ENCODE measurements at regions not wholly inside any gene's neighbourhood (a gene's known extent, or its start where the extent isn't known, plus 50 kb on each side); places are given as distances from the start of the nearest gene placed in this dataset.
"Not testable (repeated sequence)": the region's sequence is repeated elsewhere in the genome, so short reads cannot be mapped to it uniquely, and the experiment has no call there.

DNA sequence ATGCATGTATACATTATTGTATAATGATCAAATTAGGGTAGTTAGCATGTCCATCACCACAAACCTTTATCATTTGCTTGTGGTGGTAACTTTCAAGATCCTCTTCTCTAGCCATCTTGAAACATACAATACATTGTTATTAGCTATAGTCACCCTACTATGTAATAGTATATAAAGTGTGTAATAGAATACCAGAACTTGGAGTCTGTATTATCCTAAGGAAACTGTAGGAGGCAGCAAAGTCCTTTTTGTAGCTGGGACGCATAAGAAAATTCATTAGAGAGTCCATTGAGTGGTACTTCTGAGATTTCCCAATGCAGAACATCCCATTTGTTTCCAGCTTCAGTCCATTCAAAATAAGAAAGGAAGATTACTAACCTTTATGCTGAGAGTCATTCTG lies 325.9 kb upstream of the LRFN5 start:
- no peak for DNase-seq

DNA sequence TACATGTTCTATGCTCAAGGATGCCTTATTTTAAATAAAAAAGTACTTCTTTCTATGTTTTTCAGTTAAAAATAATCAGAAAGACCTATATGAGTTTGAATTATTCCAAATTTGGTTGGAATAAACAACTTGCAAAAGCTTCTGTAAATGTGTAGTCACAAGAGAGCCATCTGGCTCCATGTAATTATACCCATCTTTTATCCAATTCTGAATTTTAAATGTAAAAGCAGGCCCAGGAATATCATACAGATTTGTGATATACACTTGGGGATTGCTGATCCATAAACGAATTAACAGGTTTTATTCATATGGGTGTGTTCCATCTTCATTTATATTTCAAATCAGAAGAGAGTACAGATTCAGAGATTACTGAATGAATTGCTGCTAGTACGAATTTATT lies 329.2 kb upstream of the LRFN5 start:
- DNase-seq: no peak

DNA sequence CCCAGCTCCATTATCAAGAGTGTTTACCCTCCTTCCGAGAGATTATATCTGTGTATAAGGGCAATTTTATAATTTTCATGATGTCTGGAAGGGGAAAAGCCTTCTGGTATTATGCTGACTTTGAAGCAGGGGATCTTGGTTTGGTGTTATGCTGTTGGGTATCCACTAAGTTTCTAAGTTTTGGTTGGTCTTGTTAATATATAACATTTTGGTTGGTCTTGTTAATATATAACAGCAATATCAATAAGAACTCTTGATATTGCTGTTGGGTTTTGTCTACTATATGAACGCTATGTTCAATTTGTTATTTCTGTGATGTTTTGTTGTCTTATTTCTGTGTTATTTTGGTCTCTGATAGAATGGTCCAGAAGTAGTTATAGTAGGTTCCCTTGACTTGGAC lies 349.2 kb upstream of the LRFN5 start:
- no peak for DNase-seq

DNA sequence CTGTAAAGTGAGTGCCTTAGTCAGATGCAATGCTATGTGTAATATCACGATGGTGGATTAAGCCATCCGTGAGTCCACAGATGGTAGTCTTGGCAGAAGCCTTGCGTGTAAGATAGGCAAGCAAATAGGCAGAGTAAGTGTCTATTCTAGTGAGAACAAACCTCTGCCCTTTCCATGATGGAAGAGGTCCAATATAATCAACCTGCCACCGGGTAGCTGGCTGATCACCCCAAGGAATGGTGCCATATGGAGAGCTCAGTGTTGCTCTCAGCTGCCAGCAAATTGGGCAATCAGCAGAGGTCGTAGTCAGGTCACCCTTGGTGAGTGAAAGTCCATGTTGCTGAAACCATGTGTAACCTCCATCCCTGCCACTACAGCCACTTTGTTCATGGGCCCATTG lies 371.2 kb upstream of the LRFN5 start:
- no peak for DNase-seq

DNA sequence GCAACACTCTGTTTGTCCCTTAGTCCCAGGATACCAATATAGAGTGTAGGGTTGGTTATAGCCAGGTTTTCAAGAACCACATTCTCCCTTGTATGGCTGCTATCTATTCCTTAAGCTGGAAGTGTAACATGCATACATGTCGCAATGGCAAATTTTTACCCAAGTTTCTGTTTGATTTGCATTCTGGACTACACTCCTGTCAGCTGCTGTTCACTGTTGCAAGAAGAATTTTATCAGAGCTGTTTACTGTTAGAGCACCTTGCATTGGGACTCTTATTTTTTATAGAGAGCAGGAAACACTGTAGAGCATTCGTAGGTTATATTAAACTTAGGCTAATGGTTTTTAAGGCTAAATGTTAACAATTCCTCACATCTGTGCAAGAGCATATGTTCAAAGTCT lies 376.0 kb upstream of the LRFN5 start:
- no peak for DNase-seq

DNA sequence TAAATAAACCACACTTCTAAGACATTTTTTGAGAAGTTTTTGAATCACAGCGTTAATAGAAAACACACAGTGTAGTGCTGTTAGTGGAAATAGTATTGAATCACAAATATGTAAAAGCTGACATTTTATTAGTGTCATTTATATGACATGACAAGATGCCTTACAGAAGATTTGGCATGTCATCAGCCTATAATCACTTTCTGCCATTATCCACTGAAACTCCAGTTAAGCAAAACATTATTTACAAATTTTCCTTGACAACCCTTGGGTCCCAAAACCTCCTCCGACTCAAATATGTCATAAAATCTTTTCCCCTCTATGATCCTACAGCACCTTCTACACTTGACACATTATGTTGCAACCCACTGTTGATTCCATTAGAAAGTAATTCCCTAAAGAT lies 376.9 kb upstream of the LRFN5 start:
- DNase-seq: no peak

DNA sequence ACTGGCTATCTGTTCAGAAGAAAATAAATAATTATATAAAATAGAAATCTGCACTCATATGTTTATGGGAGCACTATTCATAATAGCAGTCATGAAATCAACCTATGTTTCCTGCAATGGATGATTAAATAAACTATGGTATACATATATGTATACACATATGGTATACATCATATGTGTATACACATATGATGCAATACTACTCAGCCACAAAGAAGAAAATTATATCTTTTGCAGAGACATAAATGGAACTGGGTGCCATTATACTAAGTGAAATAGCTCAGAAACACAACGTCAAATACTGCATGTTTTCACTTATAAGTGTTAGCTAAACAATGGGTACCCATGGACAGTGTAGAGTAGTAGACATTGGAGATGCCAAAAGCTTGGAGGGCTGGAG lies 381.2 kb upstream of the LRFN5 start:
- no peak for DNase-seq

DNA sequence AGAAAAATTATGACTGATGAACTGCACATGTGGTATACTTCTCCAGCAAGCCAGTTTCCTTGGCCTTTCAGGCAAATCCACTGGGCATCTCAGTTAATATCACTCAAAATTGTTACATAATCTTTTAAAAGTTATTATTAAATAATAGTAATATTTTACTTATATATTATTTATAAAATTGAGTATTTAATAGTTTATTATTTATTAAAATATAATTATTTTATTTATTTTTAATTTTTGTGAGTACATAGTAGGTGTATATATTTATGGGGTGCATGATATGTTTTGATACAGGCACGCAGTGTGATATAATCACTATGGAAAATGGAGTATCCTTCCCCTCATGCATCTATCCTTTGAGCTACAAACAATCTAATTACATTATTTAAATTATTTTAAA lies 384.1 kb upstream of the LRFN5 start:
- DNase-seq: no peak

DNA sequence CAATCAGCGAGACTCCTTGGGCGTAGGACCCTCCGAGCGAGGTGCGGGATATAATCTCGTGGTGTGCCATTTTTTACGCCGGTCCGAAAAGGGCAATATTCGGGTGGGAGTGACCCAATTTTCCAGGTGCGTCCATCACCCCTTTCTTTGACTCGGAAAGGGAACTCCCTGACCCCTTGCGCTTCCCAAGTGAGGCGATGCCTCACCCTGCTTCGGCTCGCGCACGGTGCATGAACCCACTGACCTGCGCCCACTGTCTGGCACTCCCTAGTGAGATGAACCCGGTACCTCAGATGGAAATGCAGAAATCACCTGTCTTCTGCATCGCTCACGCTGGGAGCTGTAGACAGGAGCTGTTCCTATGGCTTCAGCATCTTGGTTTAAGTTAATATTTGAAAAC lies 391.7 kb upstream of the LRFN5 start:
- not testable (repeated sequence) for DNase-seq

DNA sequence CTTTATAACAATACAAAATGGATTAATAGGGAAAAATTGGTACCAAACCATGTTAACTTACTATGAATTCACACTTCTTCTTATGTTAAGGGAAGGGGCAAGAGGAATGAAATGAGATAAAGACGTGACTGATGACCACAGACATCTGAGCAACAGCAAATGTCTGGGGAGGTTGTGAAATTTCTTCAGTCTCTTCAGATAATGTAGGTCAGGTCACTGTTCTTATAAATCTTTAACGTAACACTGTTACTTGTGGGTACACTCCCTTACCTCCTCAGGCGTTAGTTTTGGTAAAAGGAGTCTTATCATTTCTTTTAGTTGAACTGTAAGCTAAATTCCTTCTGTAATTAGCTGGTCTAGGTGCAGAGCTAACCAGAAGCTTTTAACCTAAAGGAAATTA lies 405.0 kb upstream of the LRFN5 start:
- no peak for DNase-seq

DNA sequence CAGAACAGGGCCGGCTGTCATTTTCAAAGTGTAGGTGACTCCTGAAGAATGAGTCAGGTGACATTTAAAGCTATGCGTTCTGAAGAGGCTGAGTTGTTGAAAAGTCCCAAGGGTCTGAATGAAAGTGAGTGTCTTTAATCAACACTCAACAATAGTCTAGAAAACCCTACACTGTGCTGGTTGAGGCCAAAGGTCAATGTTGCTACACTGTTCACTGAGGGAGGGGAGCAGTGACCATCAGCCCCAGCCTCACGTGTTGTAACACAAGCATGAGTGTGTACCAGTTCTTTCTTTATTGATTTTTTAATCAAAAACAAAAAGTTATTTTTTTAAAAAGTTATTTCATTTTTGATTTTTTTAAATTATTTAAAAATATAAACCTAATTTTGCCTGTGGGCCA lies 418.8 kb upstream of the LRFN5 start:
- no peak for DNase-seq

DNA sequence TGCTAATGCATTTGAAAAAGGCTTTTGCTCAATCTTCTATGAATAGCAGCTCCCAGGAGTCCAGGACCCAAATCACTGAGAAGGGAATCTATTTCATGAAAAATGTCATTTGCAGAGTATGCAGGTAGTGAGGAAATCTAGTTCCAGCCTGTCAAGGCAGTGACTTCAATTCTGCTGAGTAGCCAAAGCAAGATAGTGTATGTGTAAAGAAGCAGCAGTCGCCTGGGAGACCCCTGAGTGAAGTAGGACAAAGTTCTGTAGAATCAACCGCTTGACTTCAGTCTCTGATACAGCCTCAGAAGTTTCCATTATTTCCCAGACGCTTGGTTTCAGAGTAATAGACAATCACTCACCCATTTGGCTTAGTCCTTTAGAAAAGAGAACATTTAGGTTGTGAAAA lies 435.6 kb upstream of the LRFN5 start:
- no peak for DNase-seq

DNA sequence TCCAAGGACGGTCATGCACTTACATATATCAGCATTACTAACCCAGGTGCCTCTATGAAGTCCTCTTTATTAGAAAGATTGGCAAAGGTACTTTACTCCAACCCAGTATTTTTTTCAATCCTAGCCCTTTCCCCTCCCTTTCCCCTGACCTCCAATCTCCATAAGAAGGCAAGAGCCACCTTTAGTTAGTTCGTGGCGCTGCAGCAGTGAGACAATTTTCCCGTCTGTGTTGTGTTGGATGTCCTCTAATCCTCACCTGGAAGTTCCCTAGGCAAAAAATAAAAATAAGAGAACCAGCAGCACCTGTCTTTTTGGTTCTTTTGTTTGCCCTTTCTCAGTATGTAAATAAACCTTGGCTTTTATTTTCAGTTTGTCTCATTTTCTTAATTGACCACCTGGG lies 439.6 kb upstream of the LRFN5 start:
- DNase-seq: no peak

DNA sequence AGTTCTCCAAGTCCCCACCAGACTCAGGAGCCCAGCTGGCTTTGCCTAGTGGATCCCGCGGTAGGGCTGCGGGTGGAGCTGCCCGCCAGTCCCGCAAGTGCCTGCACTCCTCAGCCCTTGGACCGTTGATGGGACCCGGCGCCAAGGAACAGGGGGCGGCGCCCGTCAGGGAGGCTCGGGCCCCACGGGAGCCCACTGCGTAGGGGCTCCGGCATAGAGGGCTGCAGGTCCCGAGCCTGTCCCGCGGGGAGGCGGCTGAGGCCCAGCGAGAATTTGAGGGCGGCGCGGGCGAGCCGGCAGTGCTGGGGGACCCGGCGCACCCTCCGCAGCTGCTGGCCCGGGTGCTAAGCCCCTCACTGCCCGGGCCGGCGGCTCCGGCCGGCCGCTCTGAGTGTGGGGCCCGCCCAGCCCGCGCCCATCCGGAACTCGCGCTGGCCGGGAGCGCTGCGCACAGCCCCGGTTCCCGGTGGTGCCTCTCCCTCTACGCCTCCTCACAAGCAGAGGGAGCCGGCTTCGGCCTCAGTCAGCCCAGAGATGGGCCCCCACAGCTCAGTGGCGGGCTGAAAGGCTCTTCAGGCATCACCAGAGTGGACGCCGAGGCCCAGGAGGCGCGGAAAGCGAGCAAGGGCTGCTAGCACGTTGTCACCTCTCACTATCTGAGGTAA lies 452.4 kb upstream of the LRFN5 start:
- DNase-seq: no peak

DNA sequence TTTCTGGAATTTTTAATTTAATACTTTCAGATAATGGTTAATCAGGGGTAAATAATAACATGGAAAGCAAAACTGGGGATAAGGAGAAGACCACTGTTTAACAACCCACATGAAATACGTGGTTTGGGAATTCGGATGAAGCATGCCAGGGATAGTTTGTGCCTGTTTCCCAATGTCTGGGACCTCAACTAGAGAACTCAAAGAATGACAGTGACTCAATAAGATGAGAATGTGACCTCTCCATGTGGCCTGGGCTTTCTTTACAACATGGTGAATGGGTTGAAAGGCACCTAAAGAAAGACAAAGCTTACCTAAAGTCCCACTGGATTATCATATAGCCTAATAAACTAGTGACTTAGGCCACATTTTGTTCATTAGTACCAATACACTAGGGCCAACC lies 460.3 kb upstream of the LRFN5 start:
- DNase-seq: no peak

DNA sequence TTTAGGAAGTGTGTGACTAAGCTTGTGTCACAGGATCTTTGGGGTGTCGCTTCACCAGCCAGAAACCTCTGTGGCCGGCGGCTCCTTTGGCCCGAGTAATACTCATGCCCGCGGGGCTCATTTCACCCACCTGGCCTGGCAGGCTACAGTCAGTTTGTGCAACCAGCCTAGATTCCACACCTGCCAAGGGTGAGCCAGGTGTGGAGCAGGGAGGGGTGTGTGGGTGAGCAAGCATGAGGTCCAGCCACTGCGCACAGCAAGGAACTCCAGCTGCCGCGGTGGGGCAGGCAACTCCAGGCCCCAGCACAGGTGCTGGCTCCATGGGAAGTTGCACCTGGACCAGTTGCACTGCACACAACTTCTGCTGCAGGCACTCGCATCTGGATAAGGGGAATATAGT lies 462.3 kb upstream of the LRFN5 start:
- no peak for DNase-seq

DNA sequence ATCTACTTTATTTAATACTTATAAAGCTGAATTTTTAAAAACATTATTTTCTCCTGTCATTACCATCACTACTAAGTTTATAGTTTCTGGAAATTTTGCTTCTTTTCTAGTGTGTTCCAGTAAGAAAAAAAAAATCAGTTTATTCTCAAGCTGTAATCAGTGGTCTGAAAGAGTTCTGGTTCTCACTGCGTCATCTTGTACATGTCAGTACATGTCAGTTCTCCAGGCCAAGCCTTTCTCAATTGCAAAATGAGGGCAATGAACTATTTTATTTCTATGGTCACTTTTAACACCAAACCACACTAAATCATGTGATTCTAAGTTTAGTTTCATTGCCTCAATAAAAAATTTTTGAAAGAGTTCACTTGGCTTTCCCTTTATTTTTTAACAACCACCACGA lies 468.9 kb upstream of the LRFN5 start:
- no peak for DNase-seq

DNA sequence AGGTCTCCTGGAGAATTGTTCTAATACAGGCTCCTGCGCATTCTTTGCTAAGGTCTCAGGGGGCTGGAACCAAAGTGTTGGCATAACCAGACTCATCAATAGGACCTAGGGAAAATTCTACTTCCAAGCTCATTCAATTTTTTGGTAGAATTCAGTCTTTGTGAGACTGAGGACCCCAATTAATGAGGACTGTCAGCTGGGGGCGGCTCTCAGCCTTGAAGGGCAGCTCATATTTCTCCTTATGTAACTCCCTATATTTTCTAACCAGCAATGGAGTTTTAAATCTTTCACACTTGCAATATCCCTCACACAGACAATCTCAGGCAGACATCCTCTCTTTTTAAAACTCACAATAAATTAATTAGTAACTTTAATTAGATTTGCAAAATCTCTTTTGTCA lies 476.4 kb upstream of the LRFN5 start:
- DNase-seq: no peak

DNA sequence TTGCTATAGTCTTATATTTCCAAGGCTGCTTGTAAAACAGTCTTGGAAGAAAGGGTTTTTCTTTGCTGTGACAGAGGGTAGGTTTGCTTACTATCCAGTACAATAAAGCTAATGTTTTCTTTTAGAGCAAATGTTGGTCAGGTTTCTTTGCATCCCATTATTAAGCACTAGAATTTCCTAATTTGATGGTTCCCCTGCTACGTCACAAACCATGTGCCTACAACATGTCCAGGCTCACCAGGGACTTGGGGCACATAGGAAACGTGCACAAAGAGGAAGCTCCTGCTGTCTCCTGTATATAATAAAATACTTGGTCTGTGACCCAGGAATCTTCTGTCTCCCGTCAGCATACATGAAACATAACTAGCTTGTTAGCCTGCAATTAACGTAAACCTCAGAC lies 486.3 kb upstream of the LRFN5 start:
- DNase-seq: no peak

DNA sequence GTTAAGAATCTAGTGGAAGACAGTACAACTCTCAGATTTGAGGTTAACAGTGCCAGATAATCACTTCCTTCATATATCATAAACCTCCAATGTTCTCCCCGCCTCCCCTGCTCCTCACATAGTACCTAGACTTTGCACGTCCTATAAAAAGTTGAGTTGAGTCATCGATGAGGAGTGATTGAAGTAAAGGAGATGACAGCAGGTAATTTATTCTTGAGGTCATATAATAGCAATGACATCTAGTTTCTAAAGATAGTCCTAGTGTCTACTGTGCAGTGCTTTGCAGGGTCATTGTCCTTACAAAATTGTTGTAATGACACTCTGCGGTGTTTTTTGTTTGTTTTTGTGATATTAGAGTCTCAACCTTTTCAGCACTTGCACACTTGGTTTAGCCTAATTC lies 510.5 kb upstream of the LRFN5 start:
- no peak for DNase-seq

DNA sequence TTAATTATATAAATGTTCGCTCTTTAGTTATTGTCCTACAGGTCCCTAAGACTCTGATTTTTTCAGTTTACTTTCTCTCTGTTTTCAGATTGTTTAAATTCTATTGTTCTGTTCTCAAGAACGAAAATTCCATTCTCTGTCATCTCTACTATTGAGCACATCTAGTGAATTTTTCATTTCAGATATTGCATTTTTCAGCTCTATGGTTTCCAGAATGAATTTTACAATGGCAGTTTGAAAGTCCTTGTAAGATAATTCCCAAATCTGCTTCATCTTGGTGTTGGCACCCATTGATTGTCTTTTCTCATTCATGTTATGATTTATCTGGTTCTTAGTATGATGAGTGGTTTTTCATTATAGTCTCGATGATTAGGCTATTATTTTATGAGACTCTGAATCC lies 519.6 kb upstream of the LRFN5 start:
- no peak for DNase-seq

DNA sequence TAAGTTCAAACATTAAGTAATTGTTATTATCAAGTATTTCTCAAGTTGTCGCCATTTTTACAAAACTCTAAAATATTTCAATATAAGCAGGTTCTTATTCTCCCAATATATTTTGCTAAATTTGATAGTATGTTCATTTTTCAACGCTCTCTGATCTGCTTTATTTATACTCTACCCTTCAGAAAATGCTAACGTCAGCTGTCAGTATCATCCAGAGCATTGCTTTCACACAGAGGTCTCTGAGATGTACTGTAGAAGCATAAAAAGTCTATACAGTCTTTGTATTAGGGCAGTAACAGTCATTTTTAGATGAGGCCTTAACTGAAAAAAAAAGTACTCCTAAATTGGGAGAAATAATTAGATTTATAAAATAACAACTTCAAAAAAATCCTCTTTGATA lies 533.1 kb upstream of the LRFN5 start:
- no peak for DNase-seq

DNA sequence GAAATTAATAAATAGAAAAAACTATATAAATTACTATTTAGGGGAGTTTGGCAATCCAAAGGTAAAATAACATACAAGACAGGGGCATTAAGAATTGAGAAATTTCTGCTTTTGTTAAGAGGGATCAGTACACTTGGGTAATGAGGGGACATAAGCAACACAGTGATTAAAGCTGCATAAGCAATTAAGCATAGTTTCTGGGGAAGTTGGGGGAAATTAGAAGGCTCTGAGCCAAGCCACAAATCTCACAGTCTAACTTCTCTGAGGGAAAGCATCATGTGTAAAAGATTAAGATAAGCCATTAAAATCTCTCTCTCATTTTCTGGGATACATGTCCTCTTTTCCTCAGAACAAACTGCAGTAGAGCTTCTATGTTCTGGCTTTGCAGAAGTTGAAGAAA lies 533.9 kb upstream of the LRFN5 start:
- DNase-seq: no peak

DNA sequence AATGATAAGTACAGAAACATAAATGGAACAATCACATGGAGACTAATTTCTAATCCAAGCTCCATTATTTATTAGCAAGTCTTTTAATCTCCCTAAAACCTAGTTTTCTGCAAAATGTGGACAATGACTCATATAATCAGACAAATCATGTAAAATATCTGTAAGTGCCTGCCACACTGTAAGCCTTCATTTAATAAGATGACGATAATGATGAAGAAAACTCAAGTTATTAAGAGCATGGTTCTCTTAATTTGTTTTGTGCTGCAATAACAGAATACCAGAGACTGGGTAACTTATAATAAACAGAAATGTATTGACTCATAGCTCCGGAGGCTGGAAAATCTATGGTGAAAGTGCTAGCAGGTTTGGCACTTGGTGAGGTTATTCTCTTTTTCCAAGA lies 535.3 kb upstream of the LRFN5 start:
- DNase-seq: no peak

DNA sequence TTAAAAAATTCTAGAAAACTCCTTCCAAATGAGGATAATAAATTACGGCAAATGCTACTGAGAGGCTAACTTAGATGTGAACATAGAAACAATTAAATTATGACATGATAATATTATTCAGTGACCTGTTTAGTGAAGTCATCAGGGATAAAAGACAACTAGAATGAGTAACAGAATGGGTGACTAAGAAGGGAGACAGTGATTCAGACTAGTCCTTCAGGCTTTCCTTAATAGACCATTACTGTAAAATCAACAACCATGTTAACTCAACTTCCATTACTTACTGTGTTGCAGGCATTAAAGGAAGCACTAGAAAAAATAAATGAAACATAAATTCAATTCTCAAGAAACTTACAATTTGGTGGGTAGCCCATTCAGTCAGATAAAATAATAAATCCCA lies 543.9 kb upstream of the LRFN5 start:
- DNase-seq: no peak

DNA sequence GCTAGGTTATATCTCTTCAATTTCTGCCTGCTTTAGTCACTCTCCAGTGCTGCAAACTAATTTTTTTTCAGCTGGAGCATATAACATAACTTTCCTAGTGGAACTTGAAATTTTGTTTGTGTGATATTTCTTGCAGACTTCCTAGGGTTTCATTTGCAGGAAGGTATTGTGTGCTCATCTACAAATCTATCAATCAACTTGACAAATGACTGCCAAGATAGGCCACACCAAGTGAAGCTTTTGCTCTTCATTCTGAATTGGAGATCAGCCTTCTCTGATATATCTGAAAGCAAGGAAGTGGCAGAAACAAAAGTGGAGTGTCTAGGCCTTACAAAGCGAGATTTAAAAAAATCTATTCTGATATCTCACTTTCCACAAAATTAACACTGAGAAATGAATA lies 551.1 kb upstream of the LRFN5 start:
- DNase-seq: no peak

Data from SHP77 treated with DMSO at 0.1 percent for 48 hours (cell line).